ENCODE measurements at regions not wholly inside any gene's neighbourhood (a gene's known extent, or its start where the extent isn't known, plus 50 kb on each side); places are given as distances from the start of the nearest gene placed in this dataset.

DNA sequence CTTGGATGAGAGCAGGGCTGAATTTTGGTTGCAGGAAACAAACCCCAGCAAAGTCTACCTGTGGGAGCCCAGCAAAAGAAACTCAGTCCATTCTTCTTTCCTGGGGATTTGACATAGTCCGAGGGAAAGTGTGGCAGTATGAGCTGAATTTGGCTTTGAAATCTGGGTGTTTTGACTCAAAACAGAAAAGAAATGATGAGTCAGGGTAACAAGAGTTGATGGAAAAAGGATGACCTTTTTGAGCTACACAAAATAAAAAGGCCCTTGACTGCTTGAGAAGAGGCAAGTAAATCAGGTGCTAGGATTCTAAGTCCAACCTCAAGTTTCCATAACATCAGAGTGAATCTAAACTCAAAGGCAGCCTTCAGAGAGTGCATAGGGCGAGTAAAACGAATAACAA lies 163.3 kb upstream of the BMP2 start:
- H3K4me3 Mint-ChIP-seq = no peak overlapping the region
- WGBS (ENCODE audit: insufficient coverage) = 73% methylated on average over 3 of the region's 3 CpGs
- DNase-seq (no peak), ATAC-seq (no peak)
- Histone ChIP-seq H3K9me3 (ENCODE audit: control insufficient read depth, insufficient read depth, low read length) (no peaks in the 10 kb centered on the region), H3K36me3 (ENCODE audit: control insufficient read depth, insufficient read depth, low read length) (no peaks in the 10 kb centered on the region), H3K4me3 (ENCODE audit: low read length) (no peak overlapping the region), H3K27ac (ENCODE audit: low read length) (no peak overlapping the region), H3K4me1 (ENCODE audit: control insufficient read depth, insufficient read depth, low read length) (peaks cover 8% of the 10 kb centered on the region), H3K27me3 (ENCODE audit: control insufficient read depth, insufficient read depth, low read length) (no peaks in the 10 kb centered on the region)
- no peaks in the 10 kb centered on the region for H3K9me3 Mint-ChIP-seq
- intact Hi-C loops (cut with micrococcal nuclease) = no loop called here
- no peaks in the 10 kb centered on the region for H3K36me3 Mint-ChIP-seq
- H3K4me1 Mint-ChIP-seq = peaks cover 13 to 18% of the 10 kb centered on the region in 2 donors
- TF ChIP-seq CTCF (IDR thresholded peaks at IDR 0.05) = no peak
- peaks cover 0 to 2% of the 10 kb centered on the region in 2 donors for H3K27me3 Mint-ChIP-seq (ENCODE audit: low read depth in 2 of 2)
- H3K27ac Mint-ChIP-seq = no peak overlapping the region

GRCh38 chr20:6599876-6600735 lies 167.4 kb upstream of the BMP2 start:
- Mint-ChIP-seq H3K36me3 (no peaks in the 10 kb centered on the region), H3K27me3 (ENCODE audit: low read depth in 2 of 2) (no peaks in the 10 kb centered on the region), H3K4me3 (no peak overlapping the region), H3K4me1 (peaks cover 13 to 18% of the 10 kb centered on the region in 2 donors), H3K9me3 (no peaks in the 10 kb centered on the region), H3K27ac (peak overlapping the region in 1 of 2 donors; percentile 75)
- H3K27ac ChIP-seq (ENCODE audit: low read length) = no peak overlapping the region
- TF ChIP-seq CTCF (IDR thresholded peaks at IDR 0.05) = no peak
- ATAC-seq = peak in 2 of 3 donors; percentile 43 to 65
- no peaks in the 10 kb centered on the region for H3K9me3 ChIP-seq (ENCODE audit: control insufficient read depth, insufficient read depth, low read length)
- intact Hi-C loops (cut with micrococcal nuclease) = no loop called here
- H3K4me3 ChIP-seq (ENCODE audit: low read length) = no peak overlapping the region
- peaks cover 8% of the 10 kb centered on the region for H3K4me1 ChIP-seq (ENCODE audit: control insufficient read depth, insufficient read depth, low read length)
- 75% methylated on average over 5 of the region's 5 CpGs for WGBS (ENCODE audit: insufficient coverage)
- no peaks in the 10 kb centered on the region for H3K36me3 ChIP-seq (ENCODE audit: control insufficient read depth, insufficient read depth, low read length)
- DNase-seq = no peak
- H3K27me3 ChIP-seq (ENCODE audit: control insufficient read depth, insufficient read depth, low read length) = no peaks in the 10 kb centered on the region

GRCh38 chr20:6595704-6596103 lies 171.8 kb upstream of the BMP2 start:
- H3K4me1 ChIP-seq (ENCODE audit: control insufficient read depth, insufficient read depth, low read length) = peaks cover 8% of the 10 kb centered on the region
- no peak overlapping the region for H3K27ac ChIP-seq (ENCODE audit: low read length)
- TF ChIP-seq CTCF (IDR thresholded peaks at IDR 0.05) = no peak
- Mint-ChIP-seq H3K27me3 (ENCODE audit: low read depth in 2 of 2) (peaks cover 0 to 4% of the 10 kb centered on the region in 2 donors), H3K36me3 (no peaks in the 10 kb centered on the region), H3K4me1 (peaks cover 10 to 15% of the 10 kb centered on the region in 2 donors), H3K9me3 (no peaks in the 10 kb centered on the region), H3K4me3 (no peak overlapping the region), H3K27ac (no peak overlapping the region)
- no peaks in the 10 kb centered on the region for H3K9me3 ChIP-seq (ENCODE audit: control insufficient read depth, insufficient read depth, low read length)
- H3K36me3 ChIP-seq (ENCODE audit: control insufficient read depth, insufficient read depth, low read length) = no peaks in the 10 kb centered on the region
- no peak for DNase-seq
- ATAC-seq = no peak
- WGBS (ENCODE audit: insufficient coverage) = 65% methylated on average over 4 of the region's 4 CpGs
- H3K27me3 ChIP-seq (ENCODE audit: control insufficient read depth, insufficient read depth, low read length) = no peaks in the 10 kb centered on the region
- no peak overlapping the region for H3K4me3 ChIP-seq (ENCODE audit: low read length)
- intact Hi-C loops (cut with micrococcal nuclease) = no loop called here

All from natural killer cell (primary cell).